Cardiac muscle cell (in vitro differentiated cells and primary cell): ENCODE measurements at regions not wholly inside any gene's neighbourhood (a gene's known extent, or its start where the extent isn't known, plus 50 kb on each side); places are given as distances from the start of the nearest gene placed in this dataset.

Experiments
- DNase-seq, 2 donors: peaks; one replicate each; pipeline versions ENCODE4 v3.0.0 to v3.0.0-alpha.2; 2010 to 2017; ENCODE audit warnings: low read depth in 1 of 2, low spot score in 1 of 2
- H3K27ac ChIP-seq: fragments of 200-600 bp; sonication (generic); 2 replicates; pipeline ENCODE4 v1.5.1; 2016
- H3K27me3 ChIP-seq: fragments of 200-600 bp; sonication (generic); 2 replicates; pipeline ENCODE4 v1.6.0; 2016; ENCODE audit warnings: control low read depth
- H3K36me3 ChIP-seq: fragments of 200-600 bp; sonication (generic); 2 replicates; pipeline ENCODE4 v1.5.1; 2016; ENCODE audit warnings: control low read depth
- H3K4me1 ChIP-seq: fragments of 200-600 bp; sonication (generic); 2 replicates; pipeline ENCODE4 v1.8.1; 2017; ENCODE audit warnings: low read depth, mild to moderate bottlenecking, mixed run types
- H3K4me3 ChIP-seq: fragments of 200-600 bp; sonication (generic); 2 replicates; pipeline ENCODE4 v1.5.1; 2016; ENCODE audit warnings: mild to moderate bottlenecking
- H3K9me3 ChIP-seq: fragments of 200-600 bp; sonication (generic); 2 replicates; pipeline ENCODE4 v1.5.1; 2017; ENCODE audit warnings: low read depth, mild to moderate bottlenecking, control low read depth
- CTCF ChIP-seq: IDR thresholded peaks from 2 replicates; pipeline ENCODE4 v1.5.1; 2012; ENCODE audit warnings: low read depth, mild to moderate bottlenecking, low read length

GRCh38 chr14:25116607-25117006, 66.7 kb upstream of the STXBP6 start:
- no peak for TF ChIP-seq CTCF
- peak in 1 of 2 donors; percentile 46 for DNase-seq
- no peaks in the 10 kb centered on the region for H3K36me3 ChIP-seq
- no peaks in the 10 kb centered on the region for H3K4me1 ChIP-seq
- no peak overlapping the region for H3K27ac ChIP-seq
- H3K27me3 ChIP-seq = no peaks in the 10 kb centered on the region
- no peak overlapping the region for H3K4me3 ChIP-seq
- no peaks in the 10 kb centered on the region for H3K9me3 ChIP-seq

GRCh38 chr14:25113394-25113793, 63.4 kb upstream of the STXBP6 start:
- no peak overlapping the region for H3K27ac ChIP-seq
- H3K4me1 ChIP-seq = no peaks in the 10 kb centered on the region
- no peaks in the 10 kb centered on the region for H3K9me3 ChIP-seq
- no peak for DNase-seq
- no peaks in the 10 kb centered on the region for H3K36me3 ChIP-seq
- H3K27me3 ChIP-seq = no peaks in the 10 kb centered on the region
- TF ChIP-seq CTCF = no peak
- no peak overlapping the region for H3K4me3 ChIP-seq

- peak in 1 of 2 donors; percentile 97 for DNase-seq
- no peak for TF ChIP-seq CTCF
- Histone ChIP-seq H3K27me3 (no peaks in the 10 kb centered on the region), H3K36me3 (no peaks in the 10 kb centered on the region), H3K9me3 (no peaks in the 10 kb centered on the region), H3K4me1 (no peaks in the 10 kb centered on the region), H3K27ac (no peak overlapping the region), H3K4me3 (no peak overlapping the region)
These were observed 61.2 kb upstream of the STXBP6 start for GRCh38 chr14:25111061-25111601.

GRCh38 chr14:25110106-25110505, 60.2 kb upstream of the STXBP6 start:
- Histone ChIP-seq H3K4me1 (no peaks in the 10 kb centered on the region), H3K27me3 (no peaks in the 10 kb centered on the region), H3K27ac (no peak overlapping the region), H3K4me3 (no peak overlapping the region), H3K9me3 (no peaks in the 10 kb centered on the region), H3K36me3 (no peaks in the 10 kb centered on the region)
- no peak for TF ChIP-seq CTCF
- DNase-seq = no peak

GRCh38 chr14:25108959-25109358, 59.0 kb upstream of the STXBP6 start:
- Histone ChIP-seq H3K27me3 (no peaks in the 10 kb centered on the region), H3K36me3 (no peaks in the 10 kb centered on the region), H3K9me3 (no peaks in the 10 kb centered on the region), H3K27ac (no peak overlapping the region), H3K4me3 (no peak overlapping the region), H3K4me1 (no peaks in the 10 kb centered on the region)
- TF ChIP-seq CTCF = no peak
- DNase-seq = peak; percentile 22 to 66

GRCh38 chr14:25108291-25108690, 58.3 kb upstream of the STXBP6 start:
- H3K27me3 ChIP-seq = no peaks in the 10 kb centered on the region
- no peaks in the 10 kb centered on the region for H3K36me3 ChIP-seq
- H3K4me3 ChIP-seq = no peak overlapping the region
- TF ChIP-seq CTCF = no peak
- H3K9me3 ChIP-seq = no peaks in the 10 kb centered on the region
- no peak overlapping the region for H3K27ac ChIP-seq
- no peak for DNase-seq
- no peaks in the 10 kb centered on the region for H3K4me1 ChIP-seq
